Vagina (tissue), 2 donors: ENCODE measurements at regions not wholly inside any gene's neighbourhood (a gene's known extent, or its start where the extent isn't known, plus 50 kb on each side); places are given as distances from the start of the nearest gene placed in this dataset.

Source experiments
- DNase-seq, 2 donors: peaks; one replicate each; pipeline ENCODE4 v3.0.0-alpha.2; 2017; ENCODE audit errors: extremely low spot score in 2 of 2
- H3K27ac ChIP-seq: fragments of 200-600 bp; sonication (generic); one replicate; pipeline ENCODE4 v1.5.1; 2019
- H3K27me3 ChIP-seq: fragments of 200-600 bp; sonication (generic); one replicate; pipeline ENCODE4 v1.5.1; 2019
- H3K36me3 ChIP-seq, 2 donors: fragments of 200-600 bp; sonication (generic); one replicate each; pipeline ENCODE4 v1.5.1; 2017 to 2019
- H3K4me1 ChIP-seq: fragments of 200-600 bp; sonication (generic); one replicate; pipeline ENCODE4 v1.5.1; 2019
- H3K4me3 ChIP-seq, 2 donors: fragments of 200-600 bp; sonication (generic); 1 replicate in 1 of 2; 2 replicates in 1 of 2; pipeline ENCODE4 v1.5.1; 2016 to 2019
- H3K9me3 ChIP-seq: fragments of 200-600 bp; sonication (generic); one replicate; pipeline ENCODE4 v1.5.1; 2019
- POLR2A ChIP-seq, 2 donors: fragments of 450-650 bp; IDR thresholded peaks; one replicate each; pipeline ENCODE4 v1.6.1; 2017; ENCODE audit warnings: antibody characterized with exemption in 2 of 2, mild to moderate bottlenecking in 2 of 2, moderate library complexity in 2 of 2
- POLR2AphosphoS5 ChIP-seq, 2 donors: sonication (generic); formaldehyde crosslinking; IDR thresholded peaks; one replicate each; pipeline ENCODE4 v1.9.0; 2017; ENCODE audit warnings: antibody characterized with exemption in 2 of 2, mild to moderate bottlenecking in 2 of 2, low read depth in 1 of 2; ENCODE audit not compliant: insufficient read depth in 1 of 2
- intact Hi-C: fragments of 100-400 bp; cut with DNase I; formaldehyde crosslinking; loops from one replicate; pipeline ENCODE4 v1.15.1; 2023
- TF ChIP-seq, protein P1 (sequence below), 3 experiments: fragments of 450-650 bp in 2 of 3; fragments of 200-600 bp in 1 of 3; sonication (generic) in 1 of 3; IDR thresholded peaks; one replicate each; pipeline ENCODE4 v1.5.1; 2017 to 2019; ENCODE audit warnings: antibody characterized with exemption in 3 of 3, mild to moderate bottlenecking in 2 of 3, moderate library complexity in 2 of 3

DNA sequence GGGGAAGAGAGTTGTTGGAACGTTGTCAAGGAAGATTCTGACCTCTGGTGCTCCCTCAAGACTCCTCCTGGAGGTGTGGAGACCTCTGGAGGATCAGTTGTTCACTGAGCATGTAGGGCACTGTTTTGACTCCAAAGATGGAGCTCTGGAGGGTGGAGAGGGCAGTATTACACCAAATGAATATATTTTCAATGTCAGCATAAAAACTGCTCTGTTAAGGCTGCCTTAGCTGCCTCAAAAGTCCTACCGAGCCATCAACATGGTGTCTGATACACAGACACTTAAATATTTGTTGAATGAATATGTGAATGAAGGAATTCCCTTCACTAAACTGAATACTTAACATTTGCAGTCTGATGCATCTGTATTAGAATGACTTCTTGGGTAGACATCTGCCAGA, 144.2 kb upstream of the SPON1 start:
- Histone ChIP-seq H3K4me3 (no peak overlapping the region), H3K4me1 (no peaks in the 10 kb centered on the region), H3K36me3 (no peaks in the 10 kb centered on the region), H3K27ac (no peak overlapping the region), H3K27me3 (no peaks in the 10 kb centered on the region), H3K9me3 (no peaks in the 10 kb centered on the region)
- no peak for DNase-seq
- TF ChIP-seq POLR2A (IDR thresholded peaks at IDR 0.05) (no peak), POLR2AphosphoS5 (IDR thresholded peaks at IDR 0.05; ENCODE audit: insufficient read depth in 1 of 2, low read depth in 1 of 2) (no peak)
- TF ChIP-seq, protein P1, sequence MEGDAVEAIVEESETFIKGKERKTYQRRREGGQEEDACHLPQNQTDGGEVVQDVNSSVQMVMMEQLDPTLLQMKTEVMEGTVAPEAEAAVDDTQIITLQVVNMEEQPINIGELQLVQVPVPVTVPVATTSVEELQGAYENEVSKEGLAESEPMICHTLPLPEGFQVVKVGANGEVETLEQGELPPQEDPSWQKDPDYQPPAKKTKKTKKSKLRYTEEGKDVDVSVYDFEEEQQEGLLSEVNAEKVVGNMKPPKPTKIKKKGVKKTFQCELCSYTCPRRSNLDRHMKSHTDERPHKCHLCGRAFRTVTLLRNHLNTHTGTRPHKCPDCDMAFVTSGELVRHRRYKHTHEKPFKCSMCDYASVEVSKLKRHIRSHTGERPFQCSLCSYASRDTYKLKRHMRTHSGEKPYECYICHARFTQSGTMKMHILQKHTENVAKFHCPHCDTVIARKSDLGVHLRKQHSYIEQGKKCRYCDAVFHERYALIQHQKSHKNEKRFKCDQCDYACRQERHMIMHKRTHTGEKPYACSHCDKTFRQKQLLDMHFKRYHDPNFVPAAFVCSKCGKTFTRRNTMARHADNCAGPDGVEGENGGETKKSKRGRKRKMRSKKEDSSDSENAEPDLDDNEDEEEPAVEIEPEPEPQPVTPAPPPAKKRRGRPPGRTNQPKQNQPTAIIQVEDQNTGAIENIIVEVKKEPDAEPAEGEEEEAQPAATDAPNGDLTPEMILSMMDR (IDR thresholded peaks at IDR 0.05) = no peak
- intact Hi-C loops = loop anchor here (1.0 kb wide), 1 partner anchor 41 kb away; no protein-coding TSS in a partner anchor

DNA sequence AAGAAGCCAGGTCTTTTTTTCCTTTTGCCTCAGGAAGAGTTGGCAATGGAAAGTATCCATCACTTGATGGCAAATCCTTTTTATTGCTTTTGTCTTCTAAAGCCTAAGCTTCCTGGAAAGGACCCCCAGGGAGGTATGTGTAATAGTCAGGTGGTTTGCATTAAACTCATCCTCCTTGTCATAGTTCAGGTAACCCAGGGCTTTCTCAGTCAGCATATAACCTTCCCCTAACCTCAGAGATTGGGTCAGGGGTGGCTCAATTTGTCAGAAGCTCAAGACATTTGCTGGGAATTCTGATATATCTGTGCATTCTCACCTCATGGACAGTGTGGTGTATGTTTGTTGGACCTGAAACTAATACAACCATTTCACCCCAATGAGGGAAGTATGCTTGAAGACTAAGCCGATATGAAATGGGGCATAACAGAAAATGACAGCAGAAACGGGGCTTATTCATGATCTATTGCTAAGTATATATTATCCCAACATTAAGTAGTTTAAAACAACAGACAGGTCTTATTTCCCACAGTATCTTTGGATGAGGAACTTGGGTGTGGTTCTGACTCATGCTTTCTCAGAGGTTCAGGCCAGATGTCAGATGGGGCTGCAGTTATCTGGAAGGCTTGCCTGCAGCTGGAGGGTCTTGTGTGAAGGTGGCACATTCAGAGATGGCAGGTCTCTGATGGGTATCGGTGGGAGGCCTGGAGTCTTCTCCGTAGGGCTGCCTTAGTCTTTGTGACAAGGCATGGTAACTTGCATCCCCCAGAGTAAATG, 135.8 kb upstream of the SPON1 start:
- intact Hi-C loops = no loop called here
- no peak for DNase-seq
- Histone ChIP-seq H3K27ac (no peak overlapping the region), H3K4me3 (no peak overlapping the region), H3K4me1 (no peaks in the 10 kb centered on the region), H3K9me3 (no peaks in the 10 kb centered on the region), H3K36me3 (no peaks in the 10 kb centered on the region), H3K27me3 (no peaks in the 10 kb centered on the region)
- no peak for TF ChIP-seq POLR2AphosphoS5 (IDR thresholded peaks at IDR 0.05; ENCODE audit: insufficient read depth in 1 of 2, low read depth in 1 of 2)
- TF ChIP-seq, protein P1 (IDR thresholded peaks at IDR 0.05) = no peak
- no peak for TF ChIP-seq POLR2A (IDR thresholded peaks at IDR 0.05)

DNA sequence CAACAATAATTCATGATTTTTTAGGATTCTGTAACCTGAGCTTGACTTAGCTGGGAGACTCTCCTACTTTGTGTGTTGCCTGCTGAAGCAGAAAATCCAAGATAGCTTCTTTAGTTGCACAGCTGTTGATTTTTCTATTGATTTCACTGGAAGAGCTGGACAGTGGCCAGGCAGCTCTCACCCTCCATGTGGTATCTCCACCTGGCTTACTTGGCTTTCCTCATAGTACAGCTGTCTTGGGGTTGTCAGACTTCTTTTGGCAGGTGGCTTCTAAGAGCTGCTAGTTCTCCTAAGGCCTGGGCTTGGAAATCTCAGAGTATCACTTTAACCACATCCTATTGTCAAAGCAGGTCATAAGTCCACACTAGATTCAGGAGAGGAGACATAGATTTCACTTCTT, 130.8 kb upstream of the SPON1 start:
- no peak for DNase-seq

DNA sequence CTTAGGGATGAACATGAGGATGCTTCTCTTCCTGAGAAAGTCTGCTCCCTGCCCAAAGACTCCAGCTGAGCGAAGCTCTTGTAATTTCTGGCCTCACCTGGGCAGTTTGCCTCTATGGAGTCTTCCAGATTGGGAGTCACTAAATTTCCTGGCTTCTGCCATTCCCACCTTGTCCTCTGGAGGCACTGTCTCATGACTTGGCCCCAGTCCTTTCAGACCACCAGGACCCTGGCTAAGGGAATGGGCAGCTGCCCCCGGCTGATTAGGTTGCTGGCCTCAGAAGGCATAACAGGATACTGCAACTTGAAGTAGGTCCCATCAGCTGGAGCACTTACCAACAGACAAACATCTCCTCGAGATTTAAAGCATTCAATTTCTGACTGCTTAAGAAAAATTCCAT, 128.1 kb upstream of the SPON1 start:
- Histone ChIP-seq H3K27me3 (no peaks in the 10 kb centered on the region), H3K4me3 (no peak overlapping the region), H3K36me3 (no peaks in the 10 kb centered on the region), H3K9me3 (no peaks in the 10 kb centered on the region), H3K4me1 (no peaks in the 10 kb centered on the region), H3K27ac (no peak overlapping the region)
- DNase-seq = no peak
- intact Hi-C loops = no loop called here
- no peak for TF ChIP-seq POLR2A (IDR thresholded peaks at IDR 0.05)
- TF ChIP-seq POLR2AphosphoS5 (IDR thresholded peaks at IDR 0.05; ENCODE audit: insufficient read depth in 1 of 2, low read depth in 1 of 2) = no peak
- TF ChIP-seq, protein P1 (IDR thresholded peaks at IDR 0.05) = no peak

More for the DNA sequence above, 130.8 kb upstream of the SPON1 start:
- TF ChIP-seq, protein P1 (IDR thresholded peaks at IDR 0.05) = no peak
- TF ChIP-seq POLR2AphosphoS5 (IDR thresholded peaks at IDR 0.05; ENCODE audit: insufficient read depth in 1 of 2, low read depth in 1 of 2) = no peak
- no peak for TF ChIP-seq POLR2A (IDR thresholded peaks at IDR 0.05)
- intact Hi-C loops = no loop called here
- Histone ChIP-seq H3K4me3 (no peak overlapping the region), H3K27me3 (no peaks in the 10 kb centered on the region), H3K9me3 (no peaks in the 10 kb centered on the region), H3K4me1 (no peaks in the 10 kb centered on the region), H3K27ac (no peak overlapping the region), H3K36me3 (no peaks in the 10 kb centered on the region)

DNA sequence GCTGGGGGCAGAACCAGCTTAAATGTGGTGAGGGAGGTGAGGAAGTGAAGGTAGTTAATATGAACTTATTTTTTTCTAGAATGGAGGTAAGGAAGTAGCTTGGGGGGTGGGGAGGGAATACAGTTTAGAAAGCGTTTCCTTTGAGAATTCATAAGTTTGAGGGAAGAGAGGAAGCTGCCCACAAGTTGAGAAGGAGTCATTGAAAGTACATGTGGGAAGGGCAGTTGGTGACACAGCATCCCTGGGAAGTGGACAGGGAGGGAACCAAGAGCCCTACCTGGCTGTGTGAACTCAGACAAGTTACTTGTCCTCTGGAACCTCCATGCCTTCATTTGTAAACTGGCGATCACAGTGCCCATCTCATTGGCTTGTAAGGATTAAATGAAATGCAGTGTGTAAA, 125.9 kb upstream of the SPON1 start:
- TF ChIP-seq POLR2AphosphoS5 (IDR thresholded peaks at IDR 0.05; ENCODE audit: insufficient read depth in 1 of 2, low read depth in 1 of 2) (no peak), POLR2A (IDR thresholded peaks at IDR 0.05) (no peak)
- TF ChIP-seq, protein P1 (IDR thresholded peaks at IDR 0.05) = no peak
- Histone ChIP-seq H3K27ac (no peak overlapping the region), H3K27me3 (no peaks in the 10 kb centered on the region), H3K36me3 (no peaks in the 10 kb centered on the region), H3K9me3 (no peaks in the 10 kb centered on the region), H3K4me1 (no peaks in the 10 kb centered on the region), H3K4me3 (no peak overlapping the region)
- intact Hi-C loops = no loop called here
- DNase-seq = no peak
